Breast epithelium (tissue), 4 donors: ENCODE measurements at regions not wholly inside any gene's neighbourhood (a gene's known extent, or its start where the extent isn't known, plus 50 kb on each side); places are given as distances from the start of the nearest gene placed in this dataset.

ENCODE experiments used
- DNase-seq, 2 donors: peaks; one replicate each; pipeline ENCODE4 v3.0.0-alpha.2; 2019; ENCODE audit warnings: low spot score in 2 of 2
- H3K27ac ChIP-seq, 2 donors: fragments of 200-600 bp; sonication (generic) in 1 of 2; one replicate each; pipeline ENCODE4 v1.5.1; 2016 to 2019; ENCODE audit warnings: mild to moderate bottlenecking in 1 of 2
- H3K27me3 ChIP-seq, 2 donors: fragments of 200-600 bp; sonication (generic) in 1 of 2; one replicate each; pipeline versions ENCODE4 v1.5.1 to v1.6.0; 2017 to 2019; ENCODE audit warnings: control low read depth in 1 of 2, mild to moderate bottlenecking in 1 of 2
- H3K36me3 ChIP-seq: fragments of 200-600 bp; one replicate; pipeline ENCODE4 v1.5.1; 2019
- H3K4me1 ChIP-seq, 2 donors: fragments of 200-600 bp; sonication (generic); one replicate each; pipeline ENCODE4 v1.5.1; 2016 to 2019; ENCODE audit warnings: control low read depth in 1 of 2
- H3K4me3 ChIP-seq, 3 donors: fragments of 200-600 bp; sonication (generic); 1 replicate in 2 of 3; 2 replicates in 1 of 3; pipeline ENCODE4 v1.5.1; 2016 to 2019; ENCODE audit warnings: mild to moderate bottlenecking in 3 of 3, moderate library complexity in 2 of 3
- H3K9me3 ChIP-seq, 2 donors: fragments of 200-600 bp; sonication (generic) in 1 of 2; one replicate each; pipeline ENCODE4 v1.5.1; 2016 to 2019; ENCODE audit warnings: control low read depth in 1 of 2
- POLR2A ChIP-seq: fragments of 450-650 bp; IDR thresholded peaks from one replicate; pipeline ENCODE4 v1.6.1; 2016; ENCODE audit warnings: antibody characterized with exemption, mild to moderate bottlenecking, moderate library complexity
- POLR2AphosphoS5 ChIP-seq, 3 donors: sonication (generic); formaldehyde crosslinking; IDR thresholded peaks; one replicate each; pipeline ENCODE4 v1.6.1; 2017; ENCODE audit warnings: antibody characterized with exemption in 3 of 3
- intact Hi-C: fragments of 100-400 bp; cut with DNase I; formaldehyde crosslinking; loops from one replicate; pipeline ENCODE4 v1.15.1; 2023; ENCODE audit warnings: low total_unique reads
- TF ChIP-seq, protein P1 (sequence below), 3 donors: fragments of 450-650 bp; IDR thresholded peaks; one replicate each; pipeline ENCODE4 v1.5.1; 2016 to 2017; ENCODE audit warnings: antibody characterized with exemption in 3 of 3, mild to moderate bottlenecking in 3 of 3, moderate library complexity in 3 of 3

GRCh38 chr1:55635856-55636255 lies 420.7 kb upstream of the USP24 start:
- TF ChIP-seq POLR2AphosphoS5 (IDR thresholded peaks at IDR 0.05) (no peak), POLR2A (no peak)
- TF ChIP-seq, protein P1, sequence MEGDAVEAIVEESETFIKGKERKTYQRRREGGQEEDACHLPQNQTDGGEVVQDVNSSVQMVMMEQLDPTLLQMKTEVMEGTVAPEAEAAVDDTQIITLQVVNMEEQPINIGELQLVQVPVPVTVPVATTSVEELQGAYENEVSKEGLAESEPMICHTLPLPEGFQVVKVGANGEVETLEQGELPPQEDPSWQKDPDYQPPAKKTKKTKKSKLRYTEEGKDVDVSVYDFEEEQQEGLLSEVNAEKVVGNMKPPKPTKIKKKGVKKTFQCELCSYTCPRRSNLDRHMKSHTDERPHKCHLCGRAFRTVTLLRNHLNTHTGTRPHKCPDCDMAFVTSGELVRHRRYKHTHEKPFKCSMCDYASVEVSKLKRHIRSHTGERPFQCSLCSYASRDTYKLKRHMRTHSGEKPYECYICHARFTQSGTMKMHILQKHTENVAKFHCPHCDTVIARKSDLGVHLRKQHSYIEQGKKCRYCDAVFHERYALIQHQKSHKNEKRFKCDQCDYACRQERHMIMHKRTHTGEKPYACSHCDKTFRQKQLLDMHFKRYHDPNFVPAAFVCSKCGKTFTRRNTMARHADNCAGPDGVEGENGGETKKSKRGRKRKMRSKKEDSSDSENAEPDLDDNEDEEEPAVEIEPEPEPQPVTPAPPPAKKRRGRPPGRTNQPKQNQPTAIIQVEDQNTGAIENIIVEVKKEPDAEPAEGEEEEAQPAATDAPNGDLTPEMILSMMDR (IDR thresholded peaks at IDR 0.05) = no peak
- Histone ChIP-seq H3K27ac (no peak overlapping the region), H3K4me3 (no peak overlapping the region), H3K9me3 (no peaks in the 10 kb centered on the region), H3K4me1 (no peaks in the 10 kb centered on the region), H3K27me3 (no peaks in the 10 kb centered on the region), H3K36me3 (no peaks in the 10 kb centered on the region)
- DNase-seq = no peak
- intact Hi-C loops = no loop called here

DNA sequence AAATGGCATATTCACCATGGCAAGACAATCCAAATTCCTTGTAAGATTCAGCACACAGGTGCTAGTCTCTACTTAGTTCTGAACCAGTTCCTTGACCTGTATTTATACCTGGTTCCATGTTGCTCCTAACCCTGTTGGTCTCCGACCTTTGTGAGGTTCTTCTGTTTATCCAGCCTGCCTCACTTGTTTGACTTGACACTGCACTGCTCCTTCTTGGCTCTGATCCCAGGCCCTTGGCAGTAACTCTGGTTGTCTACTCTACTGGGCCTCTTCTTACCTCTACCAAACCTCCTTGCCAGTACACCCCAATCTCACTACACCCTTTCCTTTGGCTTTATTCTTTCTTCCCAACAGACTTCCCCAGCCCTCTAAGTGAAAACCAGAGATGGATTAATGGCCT lies 419.4 kb upstream of the USP24 start:
- intact Hi-C loops = no loop called here
- H3K4me1 ChIP-seq = no peaks in the 10 kb centered on the region
- no peaks in the 10 kb centered on the region for H3K27me3 ChIP-seq
- H3K9me3 ChIP-seq = no peaks in the 10 kb centered on the region
- DNase-seq = peak in 1 of 2 donors; percentile 56
- H3K36me3 ChIP-seq = no peaks in the 10 kb centered on the region
- H3K27ac ChIP-seq = no peak overlapping the region
- H3K4me3 ChIP-seq = no peak overlapping the region
- TF ChIP-seq POLR2AphosphoS5 (IDR thresholded peaks at IDR 0.05) = no peak
- TF ChIP-seq POLR2A = no peak
- TF ChIP-seq, protein P1 (IDR thresholded peaks at IDR 0.05) = no peak

- H3K27me3 ChIP-seq = no peaks in the 10 kb centered on the region
- TF ChIP-seq POLR2A = no peak
- no peak for TF ChIP-seq POLR2AphosphoS5 (IDR thresholded peaks at IDR 0.05)
- TF ChIP-seq, protein P1 (IDR thresholded peaks at IDR 0.05) = no peak
- H3K9me3 ChIP-seq = no peaks in the 10 kb centered on the region
- intact Hi-C loops = no loop called here
- no peak overlapping the region for H3K27ac ChIP-seq
- H3K4me1 ChIP-seq = no peaks in the 10 kb centered on the region
- no peak overlapping the region for H3K4me3 ChIP-seq
- no peak for DNase-seq
- H3K36me3 ChIP-seq = no peaks in the 10 kb centered on the region
These were observed 417.7 kb upstream of the USP24 start for GRCh38 chr1:55632906-55633305.

DNA sequence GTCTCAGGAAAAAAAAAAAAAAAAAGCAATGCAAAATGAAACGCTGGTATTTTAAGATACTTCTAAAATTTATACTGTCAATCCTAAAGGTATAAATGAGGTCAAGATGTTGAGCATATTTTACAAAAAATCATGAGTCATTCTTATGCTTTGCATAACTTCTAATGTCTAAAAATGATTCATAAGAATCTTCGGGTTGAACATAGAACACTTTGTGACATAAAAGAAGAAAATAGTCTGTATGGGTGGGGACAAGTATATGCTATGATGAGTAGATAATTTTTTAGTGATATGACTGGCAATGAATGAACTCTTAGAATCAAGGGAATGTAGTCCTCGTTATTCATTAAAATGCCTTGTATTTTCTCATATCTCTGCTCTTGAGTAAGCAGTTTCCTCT lies 416.9 kb upstream of the USP24 start:
- H3K9me3 ChIP-seq = no peaks in the 10 kb centered on the region
- no peak overlapping the region for H3K27ac ChIP-seq
- H3K27me3 ChIP-seq = no peaks in the 10 kb centered on the region
- no peak overlapping the region for H3K4me3 ChIP-seq
- DNase-seq = no peak
- no peak for TF ChIP-seq POLR2A
- TF ChIP-seq, protein P1 (IDR thresholded peaks at IDR 0.05) = no peak
- TF ChIP-seq POLR2AphosphoS5 (IDR thresholded peaks at IDR 0.05) = no peak
- H3K36me3 ChIP-seq = no peaks in the 10 kb centered on the region
- intact Hi-C loops = no loop called here
- no peaks in the 10 kb centered on the region for H3K4me1 ChIP-seq

- no peak for DNase-seq
- Histone ChIP-seq H3K27ac (no peak overlapping the region), H3K36me3 (no peaks in the 10 kb centered on the region), H3K4me3 (no peak overlapping the region), H3K27me3 (no peaks in the 10 kb centered on the region), H3K4me1 (no peaks in the 10 kb centered on the region), H3K9me3 (no peaks in the 10 kb centered on the region)
- no peak for TF ChIP-seq POLR2A
- no peak for TF ChIP-seq POLR2AphosphoS5 (IDR thresholded peaks at IDR 0.05)
- TF ChIP-seq, protein P1 (IDR thresholded peaks at IDR 0.05) = no peak
- intact Hi-C loops = no loop called here
These were observed 416.3 kb upstream of the USP24 start for GRCh38 chr1:55631509-55631908.
